HL-60 (cell line): ENCODE measurements at regions not wholly inside any gene's neighbourhood (a gene's known extent, or its start where the extent isn't known, plus 50 kb on each side); places are given as distances from the start of the nearest gene placed in this dataset.

Experiments
- DNase-seq, 2 experiments: peaks; one replicate each; pipeline ENCODE4 v3.0.0-alpha.2; 2010 to 2020; ENCODE audit warnings: low read depth in 1 of 2, low spot score in 1 of 2
- H3K27ac ChIP-seq: fragments of 250-450 bp; sonication (Bioruptor Pico); replicated peaks from 2 replicates; pipeline ENCODE4 v1.5.1; 2020; ENCODE audit warnings: mild to moderate bottlenecking, moderate library complexity
- H3K27me3 ChIP-seq: fragments of 250-450 bp; sonication (Bioruptor Pico); 2 replicates; pipeline ENCODE4 v1.5.1; 2021; ENCODE audit warnings: mild to moderate bottlenecking, moderate library complexity; ENCODE audit not compliant: insufficient read depth, poor library complexity, severe bottlenecking
- H3K4me3 ChIP-seq: replicated peaks from 2 replicates; pipeline ENCODE4 v1.5.1; 2011; ENCODE audit warnings: mild to moderate bottlenecking, control low read depth, low read length; ENCODE audit not compliant: insufficient read depth
- CTCF ChIP-seq: IDR thresholded peaks from one replicate; pipeline ENCODE4 v1.5.1; 2011; ENCODE audit warnings: low read length, control low read depth, inconsistent platforms; ENCODE audit not compliant: insufficient read depth
- GABPA ChIP-seq: IDR thresholded peaks from 2 replicates; pipeline ENCODE4 v1.6.1; 2012; ENCODE audit warnings: low read depth
- POLR2AphosphoS5 ChIP-seq: IDR thresholded peaks from 2 replicates; pipeline ENCODE4 v1.6.1; 2012; ENCODE audit warnings: low read depth
- REST ChIP-seq: IDR thresholded peaks from 2 replicates; pipeline ENCODE4 v1.6.1; 2012; ENCODE audit warnings: low read depth; ENCODE audit not compliant: insufficient replicate concordance
- SPI1 ChIP-seq: IDR thresholded peaks from 2 replicates; pipeline ENCODE4 v1.6.1; 2012; ENCODE audit warnings: low read depth, mild to moderate bottlenecking, borderline replicate concordance

GRCh38 chr2:221073326-221074049, 498.6 kb downstream of the EPHA4 start:
- no peaks in the 10 kb centered on the region for H3K27me3 ChIP-seq
- TF ChIP-seq CTCF: no peak
- TF ChIP-seq GABPA: no peak
- TF ChIP-seq POLR2AphosphoS5: no peak
- no peak for TF ChIP-seq REST
- no peak for TF ChIP-seq SPI1
- H3K4me3 ChIP-seq: no peak overlapping the region
- H3K27ac ChIP-seq: no peak overlapping the region
- no peak for DNase-seq

- H3K27ac ChIP-seq: no peak overlapping the region
- no peak for DNase-seq
- TF ChIP-seq POLR2AphosphoS5: no peak
- TF ChIP-seq SPI1: no peak
- no peak for TF ChIP-seq CTCF
- TF ChIP-seq REST: no peak
- TF ChIP-seq GABPA: no peak
Observed at GRCh38 chr2:221074238-221074637, 497.9 kb downstream of the EPHA4 start.

DNA sequence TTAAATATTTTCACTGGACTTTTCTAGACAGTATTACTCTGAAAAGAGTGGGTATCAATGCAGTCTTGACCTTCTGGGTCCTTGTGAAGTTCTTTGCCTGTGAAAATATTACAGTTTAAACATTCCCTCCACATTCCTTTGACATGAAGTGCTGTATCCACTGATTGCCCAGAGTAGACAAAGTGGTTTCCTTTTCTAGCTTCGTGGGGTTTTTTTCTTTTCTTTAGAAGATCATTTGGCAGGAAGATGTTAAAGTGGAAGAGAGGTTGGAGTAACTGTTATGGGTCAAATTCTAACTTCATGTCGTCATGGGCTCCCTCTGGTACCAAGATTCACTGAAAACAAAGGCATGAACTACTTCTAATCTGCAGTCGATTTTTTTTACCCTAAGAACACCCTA, 496.9 kb downstream of the EPHA4 start:
- Histone ChIP-seq H3K27me3 (no peaks in the 10 kb centered on the region), H3K27ac (no peak overlapping the region), H3K4me3 (no peak overlapping the region)
- TF ChIP-seq REST (no peak), CTCF (no peak), POLR2AphosphoS5 (no peak), SPI1 (no peak), GABPA (no peak)
- no peak for DNase-seq

More at GRCh38 chr2:221074238-221074637, 497.9 kb downstream of the EPHA4 start:
- H3K4me3 ChIP-seq: no peak overlapping the region
- H3K27me3 ChIP-seq: no peaks in the 10 kb centered on the region
